Astrocyte of the cerebellum (primary cell): ENCODE measurements at regions not wholly inside any gene's neighbourhood (a gene's known extent, or its start where the extent isn't known, plus 50 kb on each side); places are given as distances from the start of the nearest gene placed in this dataset.

ENCODE experiments used
- DNase-seq: peaks from one replicate; pipeline ENCODE4 v3.0.0-alpha.2; 2011; ENCODE audit warnings: low read depth
- H3K4me3 ChIP-seq: 2 replicates; pipeline ENCODE4 v1.5.1; 2011; ENCODE audit warnings: mild to moderate bottlenecking, low read depth, low read length, moderate library complexity
- in situ Hi-C: cut with HindIII; loops from 2 replicates; pipeline ENCODE4 v1.10.0; 2017; ENCODE audit warnings: low sequenced_read_pairs
- TF ChIP-seq, protein P1 (sequence below): IDR thresholded peaks from 2 replicates; pipeline ENCODE4 v1.5.1; 2012; ENCODE audit warnings: low read length, low read depth, moderate library complexity, mild to moderate bottlenecking; ENCODE audit errors: missing control alignments

DNA sequence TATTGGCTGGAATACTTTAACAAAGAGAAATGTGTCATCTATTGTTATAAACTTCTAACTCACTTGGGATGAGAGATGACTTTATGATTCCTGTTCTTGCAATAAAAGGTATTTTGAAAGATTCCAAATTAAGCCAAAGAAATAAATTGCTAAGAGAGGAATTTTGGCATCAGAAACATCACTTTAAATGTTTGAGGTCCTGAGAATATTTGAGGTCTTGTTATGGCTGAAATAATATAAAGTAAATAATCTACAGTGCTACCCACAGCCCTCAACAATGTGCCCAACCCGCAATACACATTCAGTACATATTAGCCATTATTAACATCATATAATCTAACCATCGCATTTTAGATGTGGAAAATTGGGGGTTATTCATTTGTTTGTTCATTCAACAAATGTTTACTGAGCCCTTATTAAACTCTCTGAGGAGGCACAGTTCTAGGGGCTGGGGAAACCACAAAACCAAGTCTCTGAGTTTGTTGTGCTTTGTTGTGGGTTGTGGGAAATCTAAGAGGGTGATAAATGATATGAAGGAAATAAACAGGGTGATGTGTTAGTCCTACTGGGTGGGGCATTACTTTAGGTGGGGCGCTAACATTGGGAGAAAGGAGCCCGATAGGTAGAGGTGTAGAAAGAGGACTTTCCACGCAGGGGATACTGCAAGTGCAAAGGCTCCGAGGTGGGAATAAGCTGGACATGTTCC is 135.2 kb upstream of the CLINT1 start:
- TF ChIP-seq, protein P1, sequence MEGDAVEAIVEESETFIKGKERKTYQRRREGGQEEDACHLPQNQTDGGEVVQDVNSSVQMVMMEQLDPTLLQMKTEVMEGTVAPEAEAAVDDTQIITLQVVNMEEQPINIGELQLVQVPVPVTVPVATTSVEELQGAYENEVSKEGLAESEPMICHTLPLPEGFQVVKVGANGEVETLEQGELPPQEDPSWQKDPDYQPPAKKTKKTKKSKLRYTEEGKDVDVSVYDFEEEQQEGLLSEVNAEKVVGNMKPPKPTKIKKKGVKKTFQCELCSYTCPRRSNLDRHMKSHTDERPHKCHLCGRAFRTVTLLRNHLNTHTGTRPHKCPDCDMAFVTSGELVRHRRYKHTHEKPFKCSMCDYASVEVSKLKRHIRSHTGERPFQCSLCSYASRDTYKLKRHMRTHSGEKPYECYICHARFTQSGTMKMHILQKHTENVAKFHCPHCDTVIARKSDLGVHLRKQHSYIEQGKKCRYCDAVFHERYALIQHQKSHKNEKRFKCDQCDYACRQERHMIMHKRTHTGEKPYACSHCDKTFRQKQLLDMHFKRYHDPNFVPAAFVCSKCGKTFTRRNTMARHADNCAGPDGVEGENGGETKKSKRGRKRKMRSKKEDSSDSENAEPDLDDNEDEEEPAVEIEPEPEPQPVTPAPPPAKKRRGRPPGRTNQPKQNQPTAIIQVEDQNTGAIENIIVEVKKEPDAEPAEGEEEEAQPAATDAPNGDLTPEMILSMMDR: no peak
- in situ Hi-C loops: no loop called here
- peak; percentile 41 for DNase-seq
- H3K4me3 ChIP-seq: no peak overlapping the region

DNA sequence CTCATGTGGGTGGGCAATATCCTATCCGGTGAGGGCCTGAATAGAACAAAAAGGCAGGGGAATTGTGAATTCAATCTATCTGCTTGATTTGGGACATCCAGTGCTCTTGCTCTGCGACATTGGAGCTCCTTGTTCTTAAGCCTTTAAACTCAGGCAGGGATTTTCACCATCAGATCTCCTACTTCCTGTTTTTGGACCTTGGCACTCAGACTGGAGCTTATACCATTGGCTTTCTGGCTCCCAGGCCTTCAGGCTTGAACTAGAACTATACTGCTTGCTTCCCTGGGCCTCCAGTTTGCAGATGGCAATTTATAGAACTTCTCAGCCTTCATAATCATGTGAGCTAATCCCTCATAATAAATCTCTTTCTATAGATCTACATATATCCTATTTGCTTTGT is 134.3 kb upstream of the CLINT1 start:
- no peak for DNase-seq
- in situ Hi-C loops: no loop called here
- no peak overlapping the region for H3K4me3 ChIP-seq
- TF ChIP-seq, protein P1: no peak

DNA sequence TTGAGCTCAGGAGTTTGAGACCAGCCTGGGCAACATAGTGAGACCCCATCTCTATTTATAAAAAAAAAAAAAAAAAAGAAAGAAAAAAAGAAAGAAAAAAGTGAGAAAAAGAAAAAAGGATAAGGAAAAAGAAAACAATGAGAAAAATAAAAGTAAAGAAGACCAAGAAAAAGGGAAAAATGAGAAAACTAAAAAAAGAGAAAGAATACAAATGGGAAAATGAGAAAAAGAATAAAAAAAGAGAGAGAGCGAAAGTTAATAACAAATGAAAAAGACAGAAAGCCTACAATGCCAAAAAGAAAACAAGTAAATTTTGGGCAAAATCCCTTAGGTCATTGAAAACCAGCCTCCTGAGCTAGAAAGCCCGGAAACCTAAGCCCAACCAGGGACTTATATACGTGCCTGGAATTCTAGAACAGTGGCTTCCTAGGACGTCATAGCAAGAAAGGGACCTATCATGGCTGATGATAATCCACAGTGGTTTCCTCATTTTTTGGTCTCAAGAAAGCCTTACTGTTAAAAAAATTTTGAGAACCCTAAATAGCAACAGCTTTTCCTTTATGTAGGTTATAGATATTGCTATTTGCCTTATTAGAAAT is 131.7 kb upstream of the CLINT1 start:
- in situ Hi-C loops: no loop called here
- DNase-seq: no peak
- H3K4me3 ChIP-seq: no peak overlapping the region
- TF ChIP-seq, protein P1: no peak

DNA sequence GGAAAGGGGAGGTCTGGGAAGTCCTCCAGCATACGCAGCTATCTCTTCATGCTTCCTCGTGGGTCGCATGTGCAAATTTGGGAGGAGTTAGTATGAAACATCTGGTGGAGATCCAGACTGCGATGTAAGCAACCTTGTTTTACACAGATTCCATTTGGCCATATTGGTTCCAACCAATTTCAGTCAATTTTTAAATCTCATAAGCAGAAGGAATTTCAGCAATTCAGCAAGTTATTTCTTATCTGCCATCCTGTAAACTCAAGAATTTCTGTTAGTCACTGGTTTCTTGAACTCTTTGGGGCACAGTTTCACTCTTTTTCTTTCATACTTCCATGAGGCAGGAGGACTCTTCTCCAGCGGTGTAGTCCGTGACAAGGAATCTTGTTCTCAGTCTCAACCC is 130.4 kb upstream of the CLINT1 start:
- in situ Hi-C loops: no loop called here
- no peak overlapping the region for H3K4me3 ChIP-seq
- DNase-seq: no peak
- TF ChIP-seq, protein P1: no peak

DNA sequence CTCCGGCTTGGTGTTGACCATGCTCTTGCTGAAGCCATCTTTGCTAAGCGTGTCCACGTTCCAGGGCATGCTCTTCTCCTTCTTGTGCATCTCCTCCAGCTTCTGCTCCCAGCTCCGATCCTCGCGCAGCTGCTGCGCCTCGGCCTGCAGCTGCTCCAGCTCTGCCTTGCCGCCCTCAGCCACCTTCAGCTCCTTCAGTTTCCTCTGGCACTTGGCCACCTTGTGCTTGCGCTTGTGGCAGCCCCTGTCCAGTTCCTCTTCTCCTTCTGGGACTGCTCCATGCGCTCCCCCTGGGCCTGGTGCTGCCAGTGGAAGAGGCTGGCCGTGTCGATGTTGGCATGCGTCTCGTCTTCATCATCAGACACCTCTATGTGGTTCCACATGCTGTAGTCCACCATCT is 128.3 kb upstream of the CLINT1 start:
- TF ChIP-seq, protein P1: no peak
- in situ Hi-C loops: no loop called here
- H3K4me3 ChIP-seq: no peak overlapping the region
- DNase-seq: no peak

DNA sequence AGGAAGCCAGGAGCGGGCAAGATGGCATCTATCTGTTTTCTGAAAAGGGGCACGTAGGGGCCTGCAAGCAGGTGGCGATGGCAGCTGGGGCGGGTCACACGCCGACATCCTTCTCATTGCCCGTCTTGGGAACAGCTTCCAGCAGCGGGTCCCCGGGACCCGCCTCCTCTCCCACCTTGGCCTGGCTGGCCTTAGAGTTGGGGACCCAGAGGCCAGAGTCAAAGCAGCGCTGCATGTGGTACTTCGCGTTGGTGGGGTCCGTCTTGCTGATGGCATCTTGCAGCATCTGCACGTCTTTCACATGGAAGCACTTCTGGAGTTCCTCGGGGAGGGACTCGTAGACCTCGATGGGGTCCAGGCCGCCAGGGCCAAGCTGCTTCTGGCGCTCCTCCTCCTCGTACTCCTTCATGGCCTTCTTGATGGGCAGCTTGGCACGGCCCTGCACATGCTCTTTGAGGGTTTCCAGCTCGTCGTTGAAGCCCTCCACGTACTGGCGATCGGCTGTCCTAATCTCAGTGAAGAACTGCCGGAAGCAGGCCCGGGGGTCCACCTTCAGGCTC is 127.6 kb upstream of the CLINT1 start:
- TF ChIP-seq, protein P1: no peak
- no peak for DNase-seq
- in situ Hi-C loops: no loop called here

More for the DNA sequence above, 127.6 kb upstream of the CLINT1 start:
- no peak overlapping the region for H3K4me3 ChIP-seq
